ENCODE measurements at regions not wholly inside any gene's neighbourhood (a gene's known extent, or its start where the extent isn't known, plus 50 kb on each side); places are given as distances from the start of the nearest gene placed in this dataset.

GRCh38 chr7:110539216-110539615 lies 551.7 kb upstream of the LRRN3 start:
- Histone ChIP-seq H3K27me3 (replicated peaks in 1 of 2; ENCODE audit: control insufficient read depth in 2 of 2, insufficient read depth in 2 of 2, low read length in 1 of 2) (no peaks in the 10 kb centered on the region), H3K9me3 (replicated peaks; ENCODE audit: control insufficient read depth, insufficient read depth, low read length) (no peaks in the 10 kb centered on the region), H3K27ac (ENCODE audit: control insufficient read depth, insufficient read depth) (no peak overlapping the region), H3K36me3 (ENCODE audit: control insufficient read depth in 2 of 2, insufficient read depth in 2 of 2, low read length in 1 of 2) (no peaks in the 10 kb centered on the region), H3K9ac (ENCODE audit: control insufficient read depth, insufficient read depth, low read length) (no peak overlapping the region), H3K4me3 (no peak overlapping the region), H3K4me1 (ENCODE audit: control insufficient read depth, insufficient read depth, low read length) (no peaks in the 10 kb centered on the region), H2AFZ (ENCODE audit: control insufficient read depth, low read depth, low read length) (no peak overlapping the region), H3K4me2 (ENCODE audit: control insufficient read depth, insufficient read depth) (no peak overlapping the region), H3K79me2 (ENCODE audit: control insufficient read depth, insufficient read depth, low read length) (no peaks in the 10 kb centered on the region), H4K20me1 (ENCODE audit: control insufficient read depth, insufficient read depth) (no peaks in the 10 kb centered on the region)
- in situ Hi-C loops (cut with MboI) (no loop called here), intact Hi-C loops (cut with micrococcal nuclease; ENCODE audit: unreplicated experiment) (no loop called here)
- no TSS peak for BruUV-seq (replicated peaks)
- ChIA-PET RAD21 (ENCODE audit: unreplicated experiment) (no interaction called here), POLR2A (no interaction called here), CTCF (no interaction called here), SMC1A (ENCODE audit: uncharacterized antibody, unreplicated experiment) (no interaction called here)
- TF ChIP-seq ZBTB4 (CRISPR knock-in tag; IDR thresholded peaks at IDR 0.05), result no peak
- no peak for TF ChIP-seq SMC3 (IDR thresholded peaks at IDR 0.05; ENCODE audit: borderline replicate concordance, low read length)
- TF ChIP-seq POLR2AphosphoS5 (IDR thresholded peaks at IDR 0.05; ENCODE audit: low read length), result no peak
- TF ChIP-seq TCF3 (IDR thresholded peaks at IDR 0.05; ENCODE audit: borderline replicate concordance, insufficient read depth, low read depth, low read length), result no peak
- no peak for TF ChIP-seq RCOR1 (conservative IDR thresholded peaks at IDR 0.05; ENCODE audit: low read depth, low read length)
- no peak for TF ChIP-seq ATF7 (IDR thresholded peaks at IDR 0.05; ENCODE audit: low read depth)
- TF ChIP-seq FOXM1 (IDR thresholded peaks at IDR 0.05; ENCODE audit: low read depth, low read length), result no peak
- no peak for TF ChIP-seq CTCF (IDR thresholded peaks at IDR 0.05 in 2 of 3, conservative IDR thresholded peaks at IDR 0.05 in 1 of 3; ENCODE audit: control insufficient read depth in 2 of 3, extremely low read depth in 1 of 3, insufficient read depth in 1 of 3, low read depth in 3 of 3, low read length in 3 of 3)
- TF ChIP-seq RFX5 (IDR thresholded peaks at IDR 0.05; ENCODE audit: low read depth, low read length), result no peak
- TF ChIP-seq GABPA (IDR thresholded peaks at IDR 0.05; ENCODE audit: low read depth), result no peak
- no peak for TF ChIP-seq BCL3 (IDR thresholded peaks at IDR 0.05; ENCODE audit: borderline replicate concordance, insufficient read depth, low read depth, low read length, poor library complexity, severe bottlenecking)
- no peak for TF ChIP-seq TARDBP (IDR thresholded peaks at IDR 0.05; ENCODE audit: borderline replicate concordance)
- no peak for TF ChIP-seq MTA2 (IDR thresholded peaks at IDR 0.05; ENCODE audit: low read depth)
- no peak for TF ChIP-seq SMAD5 (IDR thresholded peaks at IDR 0.05; ENCODE audit: low read depth)
- TF ChIP-seq CBFB (IDR thresholded peaks at IDR 0.05; ENCODE audit: low read depth), result no peak
- TF ChIP-seq PAX5 (IDR thresholded peaks at IDR 0.05; ENCODE audit: borderline replicate concordance, low read depth, low read length), result no peak
- TF ChIP-seq CREB1 (IDR thresholded peaks at IDR 0.05; ENCODE audit: low read depth), result no peak
- ATAC-seq (no peak), FAIRE-seq (no peak), DNase-seq (ENCODE audit: low read depth, low spot score) (no peak)
